Stimulated activated CD8-positive, alpha-beta memory T cell treated with anti-CD3 and anti-CD28 coated beads, Interleukin-2, amount 100 ng/mL, for 48 hours (primary cell): ENCODE measurements at regions not wholly inside any gene's neighbourhood (a gene's known extent, or its start where the extent isn't known, plus 50 kb on each side); places are given as distances from the start of the nearest gene placed in this dataset.

Source experiments
- DNase-seq, 2 donors: peaks; one replicate each; pipeline ENCODE4 v3.0.0-alpha.2; 2020; ENCODE audit warnings: low read depth in 2 of 2

GRCh38 chr18:39019989-39020388, 1454.4 kb upstream of the CELF4 start:
- DNase-seq = no peak

GRCh38 chr18:39007031-39007902, 1441.7 kb upstream of the CELF4 start:
- no peak for DNase-seq

DNA sequence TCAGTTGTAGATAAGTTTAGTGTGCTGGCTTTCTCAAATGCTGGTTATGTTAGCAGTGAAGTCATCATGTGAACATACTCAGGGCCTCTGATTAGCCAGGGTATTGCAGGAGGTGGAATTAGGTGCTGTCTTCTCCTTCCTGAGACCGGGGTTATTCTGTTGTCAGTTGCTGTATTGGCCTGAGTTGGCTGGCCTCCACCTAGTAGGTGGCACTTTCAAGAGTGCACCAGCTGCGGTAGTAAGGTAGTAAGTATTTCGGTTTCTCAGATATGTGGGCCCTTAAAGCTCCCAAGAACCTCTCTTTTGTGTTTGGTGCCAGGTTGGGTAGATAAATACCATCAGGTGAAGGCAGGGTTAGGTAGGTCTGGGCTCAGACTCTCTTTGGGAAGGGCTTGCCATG, 1430.5 kb upstream of the CELF4 start:
- DNase-seq = no peak

DNA sequence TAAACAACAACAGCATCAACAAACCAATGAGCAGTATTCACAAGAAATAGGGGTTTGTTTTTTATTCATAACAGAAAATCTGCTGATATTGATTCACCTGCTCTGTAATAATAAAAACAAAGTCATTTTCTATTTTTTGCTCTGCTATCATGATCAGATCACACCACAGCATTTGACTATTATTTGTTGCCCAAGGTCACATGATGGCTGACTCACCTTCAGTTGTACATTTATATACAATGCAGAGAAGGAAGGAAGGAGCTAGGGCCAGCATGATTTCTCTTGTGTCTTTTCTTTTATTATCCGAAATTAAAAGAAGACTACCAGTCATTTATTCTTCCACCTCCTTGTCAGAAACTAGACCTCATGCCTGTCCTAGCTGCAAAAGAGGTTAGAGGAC, 1427.7 kb upstream of the CELF4 start:
- DNase-seq = no peak

DNA sequence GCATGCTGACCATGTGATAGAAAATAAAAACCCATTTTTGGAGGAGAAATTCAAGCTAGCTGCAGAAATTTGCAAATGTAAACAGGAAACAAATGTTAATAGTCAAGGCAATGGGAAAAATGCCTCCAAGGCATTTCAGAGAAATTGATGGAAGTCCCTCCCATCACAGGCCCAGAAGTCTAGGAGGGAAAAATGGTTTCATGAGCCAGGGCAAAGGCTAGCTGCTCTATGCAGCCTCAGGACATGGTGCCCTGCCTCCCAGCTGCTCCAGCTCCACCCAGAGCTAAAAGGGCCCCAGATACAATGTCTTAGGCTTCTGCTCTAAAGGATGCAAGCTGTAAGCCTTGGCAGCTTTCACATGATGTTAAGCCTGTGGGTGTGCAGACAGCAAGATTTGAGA, 1419.4 kb upstream of the CELF4 start:
- DNase-seq = no peak

- no peak for DNase-seq
Measured at GRCh38 chr18:38982072-38982471, 1416.5 kb upstream of the CELF4 start.

DNA sequence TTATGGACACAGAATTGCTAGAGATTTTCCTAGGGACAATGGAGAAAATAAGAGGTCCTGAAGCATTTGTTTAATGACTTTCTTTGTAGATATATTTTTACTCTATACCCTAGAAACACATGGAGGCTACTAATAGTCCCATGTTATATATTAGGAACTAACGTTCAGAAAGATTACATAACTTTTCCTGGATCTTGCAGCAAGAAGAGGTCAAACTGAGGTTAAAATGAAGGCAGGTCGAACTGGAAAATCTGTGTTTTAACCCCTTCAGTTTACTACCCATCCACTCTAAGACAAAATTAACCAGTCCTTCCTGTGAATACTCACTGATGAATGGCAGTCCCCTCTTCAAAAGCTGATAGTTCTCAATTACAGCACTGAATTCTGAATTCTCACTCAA, 1415.8 kb upstream of the CELF4 start:
- DNase-seq = no peak

DNA sequence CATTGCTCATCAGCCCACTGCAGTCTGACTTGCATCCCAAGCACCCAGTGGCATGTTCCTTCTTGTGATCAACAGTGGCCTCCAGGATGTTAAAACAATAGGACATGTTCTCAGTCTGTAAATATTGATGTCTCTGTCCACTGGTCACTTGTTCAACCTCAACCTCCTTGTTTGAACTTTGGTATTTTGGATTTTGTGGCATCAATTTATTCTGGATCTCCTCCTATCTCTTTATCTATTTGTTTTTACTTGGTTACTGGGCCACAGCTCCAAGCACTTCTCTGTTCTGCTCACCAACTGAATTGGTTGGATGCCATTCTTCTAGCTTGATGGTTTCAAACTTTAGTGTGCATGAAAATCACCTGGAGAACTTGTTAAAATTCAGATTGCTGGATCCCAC, 1414.8 kb upstream of the CELF4 start:
- DNase-seq = no peak

DNA sequence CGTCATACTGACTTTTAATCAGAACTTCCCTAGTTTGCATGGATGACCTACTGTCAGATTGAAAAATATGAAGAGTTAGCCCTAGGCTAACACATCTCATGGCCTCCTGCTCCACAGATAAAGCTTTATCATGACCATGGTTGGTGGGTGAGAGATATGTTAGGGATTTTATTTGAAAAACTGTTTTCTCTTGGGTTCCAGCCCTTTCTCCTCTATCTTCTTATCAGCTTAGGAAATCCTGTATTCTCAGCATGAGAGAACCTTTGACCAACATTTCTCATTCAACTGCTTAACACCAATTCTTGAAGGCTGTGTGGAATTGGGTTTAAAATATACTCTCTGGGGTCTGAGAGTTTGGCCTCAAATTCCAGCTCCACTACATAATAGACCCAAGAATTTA, 1407.0 kb upstream of the CELF4 start:
- DNase-seq = no peak

DNA sequence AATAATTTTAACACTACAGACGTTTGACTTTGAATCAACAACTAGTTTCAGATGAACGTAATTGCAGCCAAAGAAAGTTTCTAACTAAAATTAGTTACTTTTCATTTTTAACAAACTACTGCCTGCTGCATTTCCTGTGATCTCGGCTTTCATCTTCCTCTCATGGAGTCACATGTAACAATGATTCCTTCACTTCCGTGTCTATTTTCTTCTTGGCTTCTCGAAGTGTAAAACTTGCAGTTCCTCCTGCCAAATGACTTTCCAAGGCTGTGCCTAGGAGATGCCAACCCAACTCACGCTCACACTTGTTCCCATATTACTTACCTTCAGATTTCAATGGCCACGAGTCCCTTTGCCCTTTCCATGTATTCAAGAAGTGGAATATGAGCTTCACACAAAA, 1406.3 kb upstream of the CELF4 start:
- no peak for DNase-seq

DNA sequence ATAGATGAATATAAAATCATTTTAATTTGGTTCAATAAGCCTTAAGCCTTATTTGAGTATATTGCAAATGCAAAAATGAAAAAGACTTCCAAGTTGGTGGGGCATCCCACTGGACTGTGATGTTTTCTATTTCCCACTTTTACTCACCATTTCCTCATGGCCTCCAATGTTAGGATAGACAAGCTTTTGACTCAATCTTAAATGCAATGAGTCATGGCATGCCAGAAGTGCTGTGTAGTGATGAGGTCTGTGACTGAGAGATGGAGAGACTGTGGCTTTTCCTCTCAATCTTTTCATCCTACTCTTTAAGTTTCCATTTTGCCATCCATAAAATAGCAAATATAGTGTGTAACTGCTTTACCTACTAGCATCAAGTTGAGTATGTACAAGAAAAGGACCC, 1401.2 kb upstream of the CELF4 start:
- DNase-seq = no peak

- DNase-seq = no peak
Measured at GRCh38 chr18:38963943-38964660, 1398.5 kb upstream of the CELF4 start.

- DNase-seq = no peak
Measured at GRCh38 chr18:38961880-38962279, 1396.3 kb upstream of the CELF4 start.

- DNase-seq = no peak
Measured at GRCh38 chr18:38957736-38958135, 1392.1 kb upstream of the CELF4 start.

- DNase-seq = no peak
Measured at GRCh38 chr18:38956068-38956467, 1390.5 kb upstream of the CELF4 start.

- no peak for DNase-seq
Measured at GRCh38 chr18:38951633-38952032, 1386.0 kb upstream of the CELF4 start.

DNA sequence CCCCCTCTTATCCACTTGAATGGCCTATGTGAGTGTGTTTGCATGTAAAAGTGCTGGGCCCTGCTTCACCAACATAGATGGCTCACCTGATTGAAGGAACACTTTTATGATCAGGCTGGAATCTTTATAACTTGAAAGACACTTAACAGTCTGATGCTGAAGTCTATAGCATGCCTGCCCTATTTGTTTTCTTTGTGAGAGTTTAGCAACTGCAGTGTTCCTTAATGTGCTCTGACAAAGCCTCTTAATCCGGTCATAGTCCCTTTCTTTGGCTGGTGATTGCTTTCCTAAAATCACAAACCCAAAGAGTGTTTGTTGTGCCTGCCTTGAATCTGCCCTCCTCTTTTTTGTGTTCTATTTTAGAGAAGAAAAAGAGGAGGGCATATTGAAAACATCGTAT, 1382.8 kb upstream of the CELF4 start:
- DNase-seq = no peak

DNA sequence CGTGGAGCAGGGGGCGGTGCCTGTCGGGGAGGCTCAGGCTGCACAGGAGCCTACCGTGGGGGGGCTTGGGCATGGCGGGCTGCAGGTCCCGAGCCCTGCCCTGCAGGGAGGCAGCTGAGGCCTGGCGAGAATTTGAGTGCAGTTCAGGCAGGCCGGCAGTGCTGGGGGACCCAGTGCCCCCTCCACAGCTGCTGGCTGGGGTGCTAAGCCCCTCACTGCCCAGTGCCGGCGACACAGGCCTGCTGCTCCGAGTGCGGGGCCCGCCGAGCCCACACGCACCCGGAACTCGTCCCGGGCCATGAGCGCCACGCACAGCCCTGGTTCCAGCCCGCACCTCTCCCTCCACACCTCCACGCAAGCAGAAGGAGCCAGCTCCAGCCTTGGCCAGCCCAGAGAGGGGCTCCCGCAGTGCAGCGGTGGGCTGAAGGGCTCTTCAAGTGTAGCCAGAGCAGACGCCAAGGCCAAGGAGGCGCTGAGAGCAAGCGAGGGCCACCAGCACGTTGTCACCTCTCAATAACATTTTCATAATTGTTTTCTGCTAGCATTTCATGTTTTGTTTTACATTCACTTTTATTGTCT, 1378.9 kb upstream of the CELF4 start:
- no peak for DNase-seq

DNA sequence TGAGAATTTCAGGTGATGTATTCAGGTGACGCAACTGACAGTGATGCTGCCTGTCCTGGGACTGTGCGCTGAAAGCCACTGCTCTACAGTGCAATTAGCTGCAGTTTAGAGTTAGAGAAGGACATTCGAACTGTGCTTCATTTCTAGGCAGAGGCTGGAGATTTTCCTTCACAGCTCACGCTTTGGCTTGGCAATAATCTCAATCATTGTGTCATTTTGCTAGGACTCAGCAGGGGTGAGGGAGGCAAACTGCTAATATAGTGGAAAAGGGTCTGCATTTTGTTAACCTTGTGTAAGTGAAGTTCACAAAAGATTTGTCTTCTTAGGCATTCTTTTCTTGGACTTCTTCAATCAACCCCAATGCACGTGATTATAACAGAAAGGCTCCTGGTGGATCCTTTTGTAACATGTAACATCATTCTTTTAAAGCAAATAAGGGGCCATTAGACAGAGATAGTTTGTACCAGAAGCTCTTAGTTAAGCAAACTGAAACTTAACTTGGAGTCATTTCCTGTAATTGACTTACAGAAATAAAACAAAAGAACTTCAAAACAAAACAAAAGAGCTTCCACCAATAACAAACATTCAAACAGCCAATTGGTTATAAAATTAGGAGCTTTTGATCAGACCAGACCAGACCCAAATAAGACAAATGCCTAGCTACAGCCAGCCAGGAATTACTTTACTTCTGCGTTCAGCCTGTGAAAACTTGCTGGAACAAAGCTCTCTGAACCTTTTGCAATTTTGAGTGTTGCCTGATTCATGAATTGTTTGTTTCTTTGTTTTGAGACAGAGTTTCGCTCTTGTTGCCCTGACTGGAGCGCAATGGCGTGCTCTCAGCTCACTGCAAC, 1376.3 kb upstream of the CELF4 start:
- DNase-seq = no peak

DNA sequence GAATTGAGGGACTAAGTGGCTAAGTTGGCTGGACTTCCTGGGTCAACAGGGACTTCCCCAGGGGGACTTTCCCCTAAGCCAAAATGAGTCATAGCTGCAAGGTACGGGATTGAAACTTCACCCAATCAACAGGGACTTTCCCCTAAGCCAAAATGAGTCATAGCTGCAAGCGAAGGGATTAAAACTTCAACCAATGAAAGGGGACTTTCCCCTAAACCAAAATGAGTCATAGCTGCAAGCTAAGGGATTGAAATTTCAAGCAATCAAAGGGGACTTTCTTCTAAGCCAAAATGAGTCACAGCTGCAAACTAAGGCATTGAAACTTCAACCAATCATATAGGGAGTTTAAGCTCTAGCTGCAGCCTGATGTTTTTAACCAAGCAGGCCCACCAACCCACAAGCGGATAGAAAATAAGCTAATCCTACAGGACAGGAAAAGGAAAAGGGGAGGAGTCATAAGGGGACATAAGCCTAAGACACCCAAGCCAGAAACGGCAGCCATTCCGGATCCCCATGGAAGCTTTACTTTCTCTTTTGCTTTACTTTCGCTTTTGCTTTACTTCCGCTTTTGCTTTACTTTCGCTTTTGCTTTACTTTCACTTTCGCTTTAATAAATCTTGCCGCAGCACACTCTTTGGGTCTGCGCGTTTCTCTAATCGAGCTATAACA, 1375.4 kb upstream of the CELF4 start:
- peak in 1 of 2 donors; percentile 5 for DNase-seq

GRCh38 chr18:38940475-38940862, 1374.9 kb upstream of the CELF4 start:
- DNase-seq = no peak
